ENCODE measurements at regions not wholly inside any gene's neighbourhood (a gene's known extent, or its start where the extent isn't known, plus 50 kb on each side); places are given as distances from the start of the nearest gene placed in this dataset.
"Not testable (repeated sequence)": the region's sequence is repeated elsewhere in the genome, so short reads cannot be mapped to it uniquely, and the experiment has no call there.

- TF ChIP-seq ZFX (IDR thresholded peaks at IDR 0.05; ENCODE audit: borderline replicate concordance) (no peak), CTCF (IDR thresholded peaks at IDR 0.05) (no peak)
- no peak overlapping the region for H3K27ac ChIP-seq
Measured at GRCh38 chr15:47119349-47119748, 598.0 kb upstream of the SEMA6D start.

- no peak overlapping the region for H3K27ac ChIP-seq
- no peak for TF ChIP-seq CTCF (IDR thresholded peaks at IDR 0.05)
- no peak for TF ChIP-seq ZFX (IDR thresholded peaks at IDR 0.05; ENCODE audit: borderline replicate concordance)
Measured at GRCh38 chr15:47124430-47125102, 592.7 kb upstream of the SEMA6D start.

GRCh38 chr15:47129033-47129432 is 588.3 kb upstream of the SEMA6D start:
- H3K27ac ChIP-seq = no peak overlapping the region
- TF ChIP-seq ZFX (IDR thresholded peaks at IDR 0.05; ENCODE audit: borderline replicate concordance) = no peak
- no peak for TF ChIP-seq CTCF (IDR thresholded peaks at IDR 0.05)

GRCh38 chr15:47131450-47131849 is 585.9 kb upstream of the SEMA6D start:
- not testable (repeated sequence) for H3K27ac ChIP-seq

GRCh38 chr15:47135267-47135666 is 582.0 kb upstream of the SEMA6D start:
- TF ChIP-seq ZFX (IDR thresholded peaks at IDR 0.05; ENCODE audit: borderline replicate concordance) (no peak), CTCF (IDR thresholded peaks at IDR 0.05) (no peak)

GRCh38 chr15:47136236-47136635 is 581.1 kb upstream of the SEMA6D start:
- TF ChIP-seq CTCF (IDR thresholded peaks at IDR 0.05) (no peak), ZFX (IDR thresholded peaks at IDR 0.05; ENCODE audit: borderline replicate concordance) (no peak)
- H3K27ac ChIP-seq = no peak overlapping the region

More at GRCh38 chr15:47135267-47135666, 582.0 kb upstream of the SEMA6D start:
- H3K27ac ChIP-seq = no peak overlapping the region

- no peak overlapping the region for H3K27ac ChIP-seq
- TF ChIP-seq ZFX (IDR thresholded peaks at IDR 0.05; ENCODE audit: borderline replicate concordance) = no peak
- TF ChIP-seq CTCF (IDR thresholded peaks at IDR 0.05) = no peak
Measured at GRCh38 chr15:47139965-47140364, 577.3 kb upstream of the SEMA6D start.

GRCh38 chr15:47157827-47158226 is 559.5 kb upstream of the SEMA6D start:
- no peak overlapping the region for H3K27ac ChIP-seq
- no peak for TF ChIP-seq CTCF (IDR thresholded peaks at IDR 0.05)
